HepG2 (cell line): ENCODE measurements at regions not wholly inside any gene's neighbourhood (a gene's known extent, or its start where the extent isn't known, plus 50 kb on each side); places are given as distances from the start of the nearest gene placed in this dataset.

Experiments
- ATAC-seq: fragments of 200-7000 bp; cut with Tn5 transposase; 3 replicates; pipeline ENCODE4 v1.9.1; 2020; ENCODE audit warnings: mild to moderate bottlenecking, moderate library complexity
- BruUV-seq: library from RNA; stranded (reverse); fragments of 400-500 nt; replicated peaks from 2 replicates; lab custom pipeline; 2021; lab: Mats Ljungman, UMichigan
- CTCF ChIA-PET: fragments of 300-600 bp; formaldehyde crosslinking; extraction: SDS; loops from one replicate; lab custom pipeline; 2021; ENCODE audit warnings: low total read pairs, inconsistent platforms, low intra/inter-chr PET ratio; lab: Yijun Ruan, JAX
- POLR2A ChIA-PET: fragments of 350-600 bp; sonication (Branson Sonifier 250); formaldehyde crosslinking; loops from one replicate; lab custom pipeline; 2020; ENCODE audit warnings: antibody characterized with exemption, inconsistent platforms; lab: Yijun Ruan, JAX
- DNase-seq: peaks from one replicate; pipeline ENCODE4 v3.0.0-alpha.2; 2015; ENCODE audit warnings: low spot score
- FAIRE-seq: peaks from 3 replicates; lab custom pipeline; 2011; peaks lifted over from hg19 to GRCh38; lab: Jason Lieb, UNC
- H2AFZ ChIP-seq: one replicate; pipeline ENCODE4 v1.6.1; 2011; ENCODE audit warnings: low read length, inconsistent platforms
- H3K27ac ChIP-seq: fragments of 300-600 bp; 3 replicates; pipeline ENCODE4 v1.8.0; 2011; ENCODE audit warnings: mixed run types, mild to moderate bottlenecking, mixed read lengths, low read length, inconsistent platforms; ENCODE audit not compliant: insufficient read depth; ENCODE audit errors: extremely low read length
- H3K27me3 ChIP-seq, 2 experiments: fragments of 200-600 bp in 1 of 2; 2 replicates in 1 of 2; 3 replicates in 1 of 2; pipeline versions ENCODE4 v1.6.0 to v1.8.0; 2011; ENCODE audit warnings: low read length in 2 of 2, mild to moderate bottlenecking in 2 of 2, moderate library complexity in 2 of 2, inconsistent platforms in 1 of 2; ENCODE audit not compliant: insufficient read depth in 2 of 2, control insufficient read depth in 1 of 2
- H3K36me3 ChIP-seq, 2 experiments: fragments of 200-600 bp in 1 of 2; replicated peaks in 1 of 2; 2 replicates in 1 of 2; 3 replicates in 1 of 2; pipeline versions ENCODE4 v1.5.1 to v1.8.0; 2011; ENCODE audit warnings: low read length in 2 of 2, inconsistent platforms in 1 of 2; ENCODE audit not compliant: insufficient read depth in 2 of 2, control insufficient read depth in 1 of 2
- H3K4me1 ChIP-seq: 2 replicates; pipeline ENCODE4 v1.5.1; 2012; ENCODE audit warnings: low read length, inconsistent platforms; ENCODE audit not compliant: insufficient read depth
- H3K4me2 ChIP-seq: 2 replicates; pipeline ENCODE4 v1.6.0; 2011; ENCODE audit warnings: low read depth, low read length, inconsistent platforms
- H3K4me3 ChIP-seq, 3 experiments: fragments of 200-600 bp in 1 of 3; sonication (generic), shearing (Covaris generic) in 1 of 3; replicated peaks in 1 of 3; 2 replicates each; pipeline ENCODE4 v1.5.1; 2011 to 2016; ENCODE audit warnings: low read length in 3 of 3, inconsistent platforms in 2 of 3, low read depth in 2 of 3, mild to moderate bottlenecking in 2 of 3, control low read depth in 1 of 3, mixed read lengths in 1 of 3; ENCODE audit not compliant: insufficient read depth in 1 of 3
- H3K79me2 ChIP-seq: one replicate; pipeline ENCODE4 v1.6.1; 2011; ENCODE audit warnings: low read length, inconsistent platforms; ENCODE audit not compliant: insufficient read depth
- H3K9ac ChIP-seq: 2 replicates; pipeline ENCODE4 v1.6.0; 2011; ENCODE audit warnings: mild to moderate bottlenecking, low read depth, low read length, inconsistent platforms; ENCODE audit not compliant: insufficient read depth
- H3K9me3 ChIP-seq: 2 replicates; pipeline ENCODE4 v1.5.1; 2012; ENCODE audit warnings: mild to moderate bottlenecking, low read length
- H4K20me1 ChIP-seq: 2 replicates; pipeline ENCODE4 v1.6.0; 2011; ENCODE audit warnings: inconsistent platforms, mild to moderate bottlenecking, low read length, moderate library complexity; ENCODE audit not compliant: insufficient read depth
- AKNA ChIP-seq: sonication (generic); formaldehyde crosslinking; IDR thresholded peaks from 2 replicates; pipeline ENCODE4 v1.4.0; 2020; ENCODE audit warnings: missing genetic modification reagents, borderline replicate concordance
- BRCA1 ChIP-seq: sonication (generic); formaldehyde crosslinking; IDR thresholded peaks from 2 replicates; pipeline ENCODE4 v1.4.0; 2020; ENCODE audit warnings: missing genetic modification reagents
- CERS6 ChIP-seq: sonication (generic); formaldehyde crosslinking; IDR thresholded peaks from 2 replicates; pipeline ENCODE4 v1.5.0; 2020; ENCODE audit warnings: missing genetic modification reagents
- DPF2 ChIP-seq: sonication (generic); formaldehyde crosslinking; IDR thresholded peaks from 2 replicates; pipeline ENCODE4 v1.4.0; 2020; ENCODE audit warnings: mild to moderate bottlenecking, low read depth, missing genetic modification reagents, borderline replicate concordance
- HMGXB3 ChIP-seq: sonication (generic); formaldehyde crosslinking; IDR thresholded peaks from 2 replicates; pipeline ENCODE4 v1.4.0; 2020; ENCODE audit warnings: missing genetic modification reagents, borderline replicate concordance
- KLF11 ChIP-seq: IDR thresholded peaks from 2 replicates; pipeline ENCODE4 v1.6.1; 2016; ENCODE audit warnings: missing compliant biosample characterization
- LBX2 ChIP-seq: sonication (generic); formaldehyde crosslinking; IDR thresholded peaks from 2 replicates; pipeline ENCODE4 v1.5.0; 2020; ENCODE audit warnings: missing genetic modification reagents, mild to moderate bottlenecking, borderline replicate concordance
- MED1 ChIP-seq: sonication (generic); formaldehyde crosslinking; IDR thresholded peaks from 2 replicates; pipeline ENCODE4 v1.4.0; 2020; ENCODE audit warnings: missing genetic modification reagents
- MYC ChIP-seq: sonication (generic); formaldehyde crosslinking; IDR thresholded peaks from 2 replicates; pipeline ENCODE4 v1.9.0; 2021; ENCODE audit warnings: missing genetic modification reagents, borderline replicate concordance
- SALL2 ChIP-seq: sonication (generic); formaldehyde crosslinking; IDR thresholded peaks from 2 replicates; pipeline ENCODE4 v1.8.1; 2023; ENCODE audit warnings: mild to moderate bottlenecking, missing genetic modification reagents, inconsistent platforms
- SIX1 ChIP-seq: sonication (generic); formaldehyde crosslinking; IDR thresholded peaks from 2 replicates; pipeline ENCODE4 v1.4.0; 2020; ENCODE audit warnings: missing genetic modification reagents, borderline replicate concordance
- ZNF274 ChIP-seq: sonication (generic); formaldehyde crosslinking; IDR thresholded peaks from 2 replicates; pipeline ENCODE4 v1.5.1; 2020; ENCODE audit warnings: mild to moderate bottlenecking, missing genetic modification reagents
- ZNF513 ChIP-seq: sonication (generic); formaldehyde crosslinking; conservative IDR thresholded peaks from 2 replicates; pipeline ENCODE4 v1.5.0; 2020; ENCODE audit warnings: missing genetic modification reagents
- whole genome bisulfite sequencing: methylation state at CpG from one replicate; pipeline ENCODE4 v1.1.6; 2017; ENCODE audit warnings: low lambda C conversion rate; 5-methylcytosine and 5-hydroxymethylcytosine counted together
- in situ Hi-C: cut with HindIII; loops from 2 replicates; pipeline ENCODE4 v1.10.0; 2017; ENCODE audit warnings: low pct_unique_long_range_greater_than_20kb; ENCODE audit not compliant: extremely low pct_ligation_motif_present
- intact Hi-C: fragments of 100-400 bp; cut with micrococcal nuclease; formaldehyde crosslinking; loops from one replicate; pipeline ENCODE4 v1.10.0; 2022; ENCODE audit not compliant: unreplicated experiment

GRCh38 chr12:5172886-5173285 lies 129.2 kb downstream of the KCNA5 start:
- TF ChIP-seq KLF11 (CRISPR knock-in tag) (no peak), MED1 (CRISPR knock-in tag) (no peak), DPF2 (no peak), ZNF513 (no peak), SALL2 (no peak), BRCA1 (CRISPR knock-in tag) (no peak), HMGXB3 (CRISPR knock-in tag) (no peak), AKNA (no peak), LBX2 (CRISPR knock-in tag) (no peak), CERS6 (CRISPR knock-in tag) (no peak), MYC (CRISPR knock-in tag) (no peak), ZNF274 (CRISPR knock-in tag) (no peak), SIX1 (CRISPR knock-in tag) (no peak)
- intact Hi-C loops, result no loop called here
- no peak overlapping the region for H3K9ac ChIP-seq
- 68% methylated on average over 10 of the region's 10 CpGs for WGBS
- BruUV-seq, result no TSS peak
- no peaks in the 10 kb centered on the region for H4K20me1 ChIP-seq
- H3K36me3 ChIP-seq, result no peaks in the 10 kb centered on the region
- H3K27ac ChIP-seq, result no peak overlapping the region
- no peaks in the 10 kb centered on the region for H3K4me1 ChIP-seq
- no peak for FAIRE-seq
- CTCF ChIA-PET, result no interaction called here
- H3K27me3 ChIP-seq, result peaks cover 2 to 7% of the 10 kb centered on the region in 2 experiments; a peak in 2 of 5 replicates
- no peaks in the 10 kb centered on the region for H3K79me2 ChIP-seq
- in situ Hi-C loops, result no loop called here
- no peak for ATAC-seq
- H3K9me3 ChIP-seq, result no peaks in the 10 kb centered on the region
- DNase-seq, result no peak
- no peak overlapping the region for H3K4me2 ChIP-seq
- POLR2A ChIA-PET, result no interaction called here
- no peak overlapping the region for H3K4me3 ChIP-seq
- H2AFZ ChIP-seq, result no peak overlapping the region
